IPS-18c (cell line): ENCODE measurements at regions not wholly inside any gene's neighbourhood (a gene's known extent, or its start where the extent isn't known, plus 50 kb on each side); places are given as distances from the start of the nearest gene placed in this dataset.
"Not testable (repeated sequence)": the region's sequence is repeated elsewhere in the genome, so short reads cannot be mapped to it uniquely, and the experiment has no call there.

Experiments used
- H3K4me3 ChIP-seq: 2 replicates; pipeline ENCODE4 v1.7.0; 2013; ENCODE audit warnings: low read depth, mild to moderate bottlenecking, low read length, moderate library complexity; ENCODE audit not compliant: insufficient read depth
- H3K9me3 ChIP-seq: one replicate; pipeline ENCODE4 v1.6.1; 2013; ENCODE audit warnings: mild to moderate bottlenecking, low read length, moderate library complexity; ENCODE audit not compliant: control insufficient read depth, insufficient read depth

GRCh38 chr4:189838821-189839497 lies 101.7 kb upstream of the FRG1 start:
- Histone ChIP-seq H3K4me3 (no peak overlapping the region), H3K9me3 (no peaks in the 10 kb centered on the region)

- no peak overlapping the region for H3K4me3 ChIP-seq
- H3K9me3 ChIP-seq, result no peaks in the 10 kb centered on the region
Observed at GRCh38 chr4:189840356-189840755, 100.3 kb upstream of the FRG1 start.

GRCh38 chr4:189843413-189844009 lies 97.2 kb upstream of the FRG1 start:
- H3K4me3 ChIP-seq, result no peak overlapping the region
- H3K9me3 ChIP-seq, result peaks cover 9% of the 10 kb centered on the region

- Histone ChIP-seq H3K4me3 (no peak overlapping the region), H3K9me3 (peaks cover 9% of the 10 kb centered on the region)
Observed at GRCh38 chr4:189845145-189845846, 95.4 kb upstream of the FRG1 start.

- H3K4me3 ChIP-seq, H3K9me3 ChIP-seq: not testable (repeated sequence)
Observed at GRCh38 chr4:189846094-189846493, 94.6 kb upstream of the FRG1 start.

GRCh38 chr4:189846608-189847007 lies 94.1 kb upstream of the FRG1 start:
- not testable (repeated sequence) for H3K4me3 ChIP-seq, H3K9me3 ChIP-seq

GRCh38 chr4:189848672-189849071 lies 92.0 kb upstream of the FRG1 start:
- H3K4me3 ChIP-seq, H3K9me3 ChIP-seq: not testable (repeated sequence)

- Histone ChIP-seq H3K9me3 (peaks cover 14% of the 10 kb centered on the region), H3K4me3 (no peak overlapping the region)
Observed at GRCh38 chr4:189850239-189850856, 90.3 kb upstream of the FRG1 start.

GRCh38 chr4:189858435-189858834 lies 82.2 kb upstream of the FRG1 start:
- no peak overlapping the region for H3K4me3 ChIP-seq
- H3K9me3 ChIP-seq, result peaks cover 5% of the 10 kb centered on the region

- Histone ChIP-seq H3K9me3 (no peaks in the 10 kb centered on the region), H3K4me3 (no peak overlapping the region)
Observed at GRCh38 chr4:189861101-189861500, 79.6 kb upstream of the FRG1 start.

- Histone ChIP-seq H3K9me3 (peaks cover 6% of the 10 kb centered on the region), H3K4me3 (no peak overlapping the region)
Observed at GRCh38 chr4:189869236-189869635, 71.4 kb upstream of the FRG1 start.

- H3K9me3 ChIP-seq, result peaks cover 6% of the 10 kb centered on the region
Observed at GRCh38 chr4:189870511-189871234, 70.0 kb upstream of the FRG1 start.

GRCh38 chr4:189874591-189874990 lies 66.1 kb upstream of the FRG1 start:
- Histone ChIP-seq H3K4me3 (no peak overlapping the region), H3K9me3 (peaks cover 2% of the 10 kb centered on the region)

More at GRCh38 chr4:189870511-189871234, 70.0 kb upstream of the FRG1 start:
- H3K4me3 ChIP-seq, result no peak overlapping the region

- not testable (repeated sequence) for H3K4me3 ChIP-seq, H3K9me3 ChIP-seq
Observed at GRCh38 chr4:189881190-189881589, 59.5 kb upstream of the FRG1 start.

- not testable (repeated sequence) for H3K4me3 ChIP-seq, H3K9me3 ChIP-seq
Observed at GRCh38 chr4:189888407-189888806, 52.3 kb upstream of the FRG1 start.
